ENCODE measurements at regions not wholly inside any gene's neighbourhood (a gene's known extent, or its start where the extent isn't known, plus 50 kb on each side); places are given as distances from the start of the nearest gene placed in this dataset.

- no peak overlapping the region for H3K4me3 ChIP-seq (ENCODE audit: low read depth, low read length)
- TF ChIP-seq, protein P1, sequence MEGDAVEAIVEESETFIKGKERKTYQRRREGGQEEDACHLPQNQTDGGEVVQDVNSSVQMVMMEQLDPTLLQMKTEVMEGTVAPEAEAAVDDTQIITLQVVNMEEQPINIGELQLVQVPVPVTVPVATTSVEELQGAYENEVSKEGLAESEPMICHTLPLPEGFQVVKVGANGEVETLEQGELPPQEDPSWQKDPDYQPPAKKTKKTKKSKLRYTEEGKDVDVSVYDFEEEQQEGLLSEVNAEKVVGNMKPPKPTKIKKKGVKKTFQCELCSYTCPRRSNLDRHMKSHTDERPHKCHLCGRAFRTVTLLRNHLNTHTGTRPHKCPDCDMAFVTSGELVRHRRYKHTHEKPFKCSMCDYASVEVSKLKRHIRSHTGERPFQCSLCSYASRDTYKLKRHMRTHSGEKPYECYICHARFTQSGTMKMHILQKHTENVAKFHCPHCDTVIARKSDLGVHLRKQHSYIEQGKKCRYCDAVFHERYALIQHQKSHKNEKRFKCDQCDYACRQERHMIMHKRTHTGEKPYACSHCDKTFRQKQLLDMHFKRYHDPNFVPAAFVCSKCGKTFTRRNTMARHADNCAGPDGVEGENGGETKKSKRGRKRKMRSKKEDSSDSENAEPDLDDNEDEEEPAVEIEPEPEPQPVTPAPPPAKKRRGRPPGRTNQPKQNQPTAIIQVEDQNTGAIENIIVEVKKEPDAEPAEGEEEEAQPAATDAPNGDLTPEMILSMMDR (IDR thresholded peaks at IDR 0.05; ENCODE audit: control insufficient read depth, extremely low read depth, insufficient read depth) = no peak
Observed at GRCh38 chr2:196284144-196284844, 112.9 kb upstream of the STK17B start.

GRCh38 chr2:196284866-196285557 is 113.6 kb upstream of the STK17B start:
- peak; percentile 63 for DNase-seq (ENCODE audit: low read depth)
- peak overlapping the region; percentile 34 for H3K4me3 ChIP-seq (ENCODE audit: low read depth, low read length)
- TF ChIP-seq, protein P1 (IDR thresholded peaks at IDR 0.05; ENCODE audit: control insufficient read depth, extremely low read depth, insufficient read depth) = no peak

More at GRCh38 chr2:196284144-196284844, 112.9 kb upstream of the STK17B start:
- no peak for DNase-seq (ENCODE audit: low read depth)

GRCh38 chr2:196286821-196287220 is 115.4 kb upstream of the STK17B start:
- TF ChIP-seq, protein P1 (IDR thresholded peaks at IDR 0.05; ENCODE audit: control insufficient read depth, extremely low read depth, insufficient read depth) = no peak
- DNase-seq (ENCODE audit: low read depth) = no peak
- H3K4me3 ChIP-seq (ENCODE audit: low read depth, low read length) = no peak overlapping the region

DNA sequence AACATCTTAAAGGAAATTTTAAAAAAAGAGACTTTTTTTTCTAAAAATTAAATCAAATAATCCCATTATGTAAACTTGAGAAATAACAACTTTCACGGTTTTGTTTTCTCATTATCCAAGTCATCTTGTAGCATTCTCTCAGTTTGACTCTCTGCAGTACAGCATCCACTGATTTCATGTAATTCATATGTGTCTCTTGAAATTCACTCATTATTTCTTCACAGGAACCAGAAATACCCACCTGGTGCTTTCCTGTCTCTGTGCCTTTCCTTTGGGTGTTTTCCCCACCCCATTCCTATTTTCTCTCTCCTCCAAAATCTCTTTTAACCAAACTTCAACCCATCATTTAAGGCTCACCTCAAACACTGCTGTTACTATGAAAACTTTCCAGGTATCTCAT is 116.1 kb upstream of the STK17B start:
- TF ChIP-seq, protein P1 (IDR thresholded peaks at IDR 0.05; ENCODE audit: control insufficient read depth, extremely low read depth, insufficient read depth) = no peak
- no peak overlapping the region for H3K4me3 ChIP-seq (ENCODE audit: low read depth, low read length)
- no peak for DNase-seq (ENCODE audit: low read depth)

DNA sequence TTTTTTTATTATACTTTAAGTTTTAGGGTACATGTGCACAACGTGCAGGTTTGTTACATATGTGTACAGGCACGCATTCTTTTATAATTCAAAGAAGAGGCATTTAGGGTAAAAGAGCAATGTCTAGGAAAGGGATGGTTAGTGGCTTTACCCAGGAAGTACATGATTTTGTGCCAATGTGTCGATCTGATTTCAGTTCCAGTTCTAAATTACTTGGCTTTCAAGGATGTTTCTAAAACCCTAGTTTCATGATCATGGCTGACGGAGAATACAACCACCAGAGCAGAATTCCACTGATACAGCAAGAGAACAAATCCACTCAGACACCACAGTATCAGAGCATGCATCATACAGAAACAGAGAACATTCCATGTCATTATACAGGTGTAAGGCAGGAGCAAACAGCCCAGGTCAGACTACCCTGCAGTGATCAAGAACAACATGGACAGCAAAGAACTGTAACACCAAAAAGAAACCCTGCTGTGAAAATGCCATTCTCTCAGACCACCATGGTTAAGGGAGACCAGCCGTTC is 116.7 kb upstream of the STK17B start:
- DNase-seq (ENCODE audit: low read depth) = no peak
- no peak overlapping the region for H3K4me3 ChIP-seq (ENCODE audit: low read depth, low read length)
- TF ChIP-seq, protein P1 (IDR thresholded peaks at IDR 0.05; ENCODE audit: control insufficient read depth, extremely low read depth, insufficient read depth) = no peak

GRCh38 chr2:196289000-196289399 is 117.6 kb upstream of the STK17B start:
- DNase-seq (ENCODE audit: low read depth) = no peak
- TF ChIP-seq, protein P1 (IDR thresholded peaks at IDR 0.05; ENCODE audit: control insufficient read depth, extremely low read depth, insufficient read depth) = no peak
- no peak overlapping the region for H3K4me3 ChIP-seq (ENCODE audit: low read depth, low read length)

All from LNCaP clone FGC (cell line).